Right cardiac atrium (tissue), 5 donors: ENCODE measurements at regions not wholly inside any gene's neighbourhood (a gene's known extent, or its start where the extent isn't known, plus 50 kb on each side); places are given as distances from the start of the nearest gene placed in this dataset.

Experiments used
- ATAC-seq, 2 donors: fragments of 200-7000 bp; cut with Tn5 transposase; one replicate each; pipeline versions ENCODE4 v1.8.0 to v1.9.1; 2020; ENCODE audit warnings: moderate library complexity in 2 of 2, mild to moderate bottlenecking in 1 of 2
- DNase-seq, 3 donors: peaks; one replicate each; pipeline ENCODE4 v3.0.0-alpha.2; 2020
- H3K27ac ChIP-seq: one replicate; pipeline ENCODE4 v1.5.1; 2013; ENCODE audit warnings: mild to moderate bottlenecking, low read length, control low read depth, moderate library complexity
- H3K27me3 ChIP-seq: one replicate; pipeline ENCODE4 v1.6.1; 2013; ENCODE audit not compliant: control insufficient read depth, insufficient read depth
- H3K4me1 ChIP-seq: one replicate; pipeline ENCODE4 v1.6.1; 2013; ENCODE audit warnings: low read length; ENCODE audit not compliant: control insufficient read depth, insufficient read depth
- H3K4me3 ChIP-seq: one replicate; pipeline ENCODE4 v1.5.1; 2013; ENCODE audit warnings: low read length, control low read depth
- H3K9me3 ChIP-seq: one replicate; pipeline ENCODE4 v1.6.1; 2013; ENCODE audit warnings: low read length; ENCODE audit not compliant: control insufficient read depth
- WGBS: extraction: QIAGEN DNeasy Blood & Tissue Kit; methylation state at CpG from one replicate; pipeline ENCODE4 v1.1.7; 2013; 5-methylcytosine and 5-hydroxymethylcytosine counted together
- intact Hi-C, 4 donors: fragments of 100-400 bp; cut with DNase I; formaldehyde crosslinking; loops; one replicate each; pipeline versions ENCODE4 v1.11.0 to v1.14.0; 2022 to 2023
- donor health status: healthy with polysubstance abuse.
- donor health status: DM: no; HTN: yes; CAD: no.
- donor health status: DM: no; HTN: no; CAD: no.
- donor health status: DM: no; HTN: yes; CAD: no; lungs with severe emphysema.
- donor health status: DM: yes; HTN: yes; CAD: no.

GRCh38 chr13:106238690-106239089, 296.8 kb downstream of the EFNB2 start:
- no peak overlapping the region for H3K27ac ChIP-seq
- WGBS = 85% methylated on average over 8 of the region's 8 CpGs
- H3K9me3 ChIP-seq = no peaks in the 10 kb centered on the region
- intact Hi-C loops = no loop called here
- no peaks in the 10 kb centered on the region for H3K27me3 ChIP-seq
- DNase-seq (no peak), ATAC-seq (no peak)
- H3K4me3 ChIP-seq = no peak overlapping the region
- H3K4me1 ChIP-seq = no peaks in the 10 kb centered on the region

- 48% methylated on average over 9 of the region's 9 CpGs for WGBS
- Histone ChIP-seq H3K9me3 (no peaks in the 10 kb centered on the region), H3K4me1 (no peaks in the 10 kb centered on the region), H3K4me3 (no peak overlapping the region), H3K27ac (no peak overlapping the region), H3K27me3 (no peaks in the 10 kb centered on the region)
- peak in 1 of 3 donors; percentile 19 for DNase-seq
- ATAC-seq = peak in 1 of 2 donors; percentile 42
- intact Hi-C loops = no loop called here
These were observed 300.8 kb downstream of the EFNB2 start for GRCh38 chr13:106234636-106235035.

- DNase-seq = no peak
- Histone ChIP-seq H3K9me3 (no peaks in the 10 kb centered on the region), H3K4me1 (no peaks in the 10 kb centered on the region), H3K27me3 (no peaks in the 10 kb centered on the region), H3K4me3 (no peak overlapping the region), H3K27ac (no peak overlapping the region)
- WGBS = 83% methylated on average over 1 of the region's 1 CpG
- ATAC-seq = no peak
- intact Hi-C loops = no loop called here
These were observed 302.2 kb downstream of the EFNB2 start for GRCh38 chr13:106233134-106233735.

GRCh38 chr13:106232681-106233080, 302.8 kb downstream of the EFNB2 start:
- 27% methylated on average over 3 of the region's 3 CpGs for WGBS
- H3K4me3 ChIP-seq = no peak overlapping the region
- H3K27ac ChIP-seq = no peak overlapping the region
- ATAC-seq = peak in 1 of 2 donors; percentile 52
- no peaks in the 10 kb centered on the region for H3K27me3 ChIP-seq
- no peak for DNase-seq
- intact Hi-C loops = no loop called here
- no peaks in the 10 kb centered on the region for H3K9me3 ChIP-seq
- H3K4me1 ChIP-seq = no peaks in the 10 kb centered on the region

- DNase-seq = no peak
- Histone ChIP-seq H3K4me1 (no peaks in the 10 kb centered on the region), H3K9me3 (no peaks in the 10 kb centered on the region), H3K4me3 (no peak overlapping the region), H3K27ac (no peak overlapping the region), H3K27me3 (no peaks in the 10 kb centered on the region)
- intact Hi-C loops = no loop called here
- ATAC-seq = no peak
- 44% methylated on average over 1 of the region's 1 CpG for WGBS
These were observed 305.0 kb downstream of the EFNB2 start for GRCh38 chr13:106230450-106230849.

GRCh38 chr13:106225126-106225525, 310.3 kb downstream of the EFNB2 start:
- WGBS = 59% methylated on average over 2 of the region's 2 CpGs
- Histone ChIP-seq H3K27me3 (no peaks in the 10 kb centered on the region), H3K4me3 (no peak overlapping the region), H3K9me3 (no peaks in the 10 kb centered on the region), H3K4me1 (no peaks in the 10 kb centered on the region), H3K27ac (no peak overlapping the region)
- no peak for DNase-seq
- intact Hi-C loops = no loop called here
- no peak for ATAC-seq

GRCh38 chr13:106220211-106220610, 315.3 kb downstream of the EFNB2 start:
- Histone ChIP-seq H3K27ac (no peak overlapping the region), H3K27me3 (no peaks in the 10 kb centered on the region), H3K4me3 (no peak overlapping the region), H3K4me1 (no peaks in the 10 kb centered on the region), H3K9me3 (no peaks in the 10 kb centered on the region)
- DNase-seq (no peak), ATAC-seq (no peak)
- 92% methylated on average over 3 of the region's 3 CpGs for WGBS
- intact Hi-C loops = no loop called here

- Histone ChIP-seq H3K27ac (no peak overlapping the region), H3K4me1 (no peaks in the 10 kb centered on the region), H3K27me3 (no peaks in the 10 kb centered on the region), H3K4me3 (no peak overlapping the region), H3K9me3 (no peaks in the 10 kb centered on the region)
- WGBS = 90% methylated on average over 18 of the region's 18 CpGs
- ATAC-seq = no peak
- intact Hi-C loops = no loop called here
- DNase-seq = no peak
These were observed 322.3 kb downstream of the EFNB2 start for GRCh38 chr13:106213028-106213757.

GRCh38 chr13:106212386-106213010, 323.0 kb downstream of the EFNB2 start:
- no peaks in the 10 kb centered on the region for H3K4me1 ChIP-seq
- H3K27me3 ChIP-seq = no peaks in the 10 kb centered on the region
- H3K9me3 ChIP-seq = no peaks in the 10 kb centered on the region
- no peak overlapping the region for H3K27ac ChIP-seq
- no peak overlapping the region for H3K4me3 ChIP-seq
- ATAC-seq (no peak), DNase-seq (no peak)
- 84% methylated on average over 3 of the region's 3 CpGs for WGBS
- intact Hi-C loops = no loop called here

GRCh38 chr13:106210324-106210723, 325.1 kb downstream of the EFNB2 start:
- H3K27me3 ChIP-seq = no peaks in the 10 kb centered on the region
- no peak overlapping the region for H3K4me3 ChIP-seq
- WGBS = 39% methylated on average over 3 of the region's 3 CpGs
- intact Hi-C loops = no loop called here
- H3K27ac ChIP-seq = no peak overlapping the region
- DNase-seq (no peak), ATAC-seq (no peak)
- no peaks in the 10 kb centered on the region for H3K4me1 ChIP-seq
- H3K9me3 ChIP-seq = no peaks in the 10 kb centered on the region

GRCh38 chr13:106205871-106206270, 329.6 kb downstream of the EFNB2 start:
- Histone ChIP-seq H3K9me3 (no peaks in the 10 kb centered on the region), H3K4me3 (no peak overlapping the region), H3K27ac (no peak overlapping the region), H3K27me3 (no peaks in the 10 kb centered on the region), H3K4me1 (no peaks in the 10 kb centered on the region)
- intact Hi-C loops = no loop called here
- WGBS = 85% methylated on average over 2 of the region's 2 CpGs
- no peak for DNase-seq
- ATAC-seq = no peak
